8988T (cell line): ENCODE measurements at regions not wholly inside any gene's neighbourhood (a gene's known extent, or its start where the extent isn't known, plus 50 kb on each side); places are given as distances from the start of the nearest gene placed in this dataset.

Source experiments
- DNase-seq: peaks from one replicate; pipeline ENCODE4 v3.0.0; 2011

- no peak for DNase-seq
Observed at GRCh38 chr3:17936736-17937480, 194.5 kb upstream of the TBC1D5 start.

GRCh38 chr3:17935222-17935621 lies 192.8 kb upstream of the TBC1D5 start:
- no peak for DNase-seq

GRCh38 chr3:17932136-17932771 lies 189.8 kb upstream of the TBC1D5 start:
- DNase-seq, result no peak

- no peak for DNase-seq
Observed at GRCh38 chr3:17931131-17931530, 188.7 kb upstream of the TBC1D5 start.

GRCh38 chr3:17928502-17929145 lies 186.2 kb upstream of the TBC1D5 start:
- DNase-seq, result no peak

GRCh38 chr3:17927036-17927435 lies 184.6 kb upstream of the TBC1D5 start:
- DNase-seq, result no peak

GRCh38 chr3:17915341-17915740 lies 172.9 kb upstream of the TBC1D5 start:
- DNase-seq, result no peak

- no peak for DNase-seq
Observed at GRCh38 chr3:17913359-17913758, 170.9 kb upstream of the TBC1D5 start.

- DNase-seq, result no peak
Observed at GRCh38 chr3:17911986-17912760, 169.7 kb upstream of the TBC1D5 start.

GRCh38 chr3:17910922-17911321 lies 168.5 kb upstream of the TBC1D5 start:
- no peak for DNase-seq

- no peak for DNase-seq
Observed at GRCh38 chr3:17909714-17910113, 167.3 kb upstream of the TBC1D5 start.

GRCh38 chr3:17908399-17909191 lies 166.2 kb upstream of the TBC1D5 start:
- no peak for DNase-seq

- DNase-seq, result no peak
Observed at GRCh38 chr3:17905996-17906395, 163.6 kb upstream of the TBC1D5 start.

- no peak for DNase-seq
Observed at GRCh38 chr3:17901893-17902292, 159.5 kb upstream of the TBC1D5 start.

- no peak for DNase-seq
Observed at GRCh38 chr3:17894434-17895060, 152.1 kb upstream of the TBC1D5 start.

GRCh38 chr3:17891139-17891856 lies 148.9 kb upstream of the TBC1D5 start:
- DNase-seq, result no peak

- DNase-seq, result no peak
Observed at GRCh38 chr3:17885986-17886385, 143.6 kb upstream of the TBC1D5 start.

- DNase-seq, result no peak
Observed at GRCh38 chr3:17882981-17883380, 140.6 kb upstream of the TBC1D5 start.

- DNase-seq, result no peak
Observed at GRCh38 chr3:17877299-17877698, 134.9 kb upstream of the TBC1D5 start.

- no peak for DNase-seq
Observed at GRCh38 chr3:17874636-17875035, 132.2 kb upstream of the TBC1D5 start.

- DNase-seq, result no peak
Observed at GRCh38 chr3:17872457-17872856, 130.0 kb upstream of the TBC1D5 start.
